ENCODE measurements at regions not wholly inside any gene's neighbourhood (a gene's known extent, or its start where the extent isn't known, plus 50 kb on each side); places are given as distances from the start of the nearest gene placed in this dataset.

GRCh38 chr5:143659599-143660238, 152.2 kb upstream of the HMHB1 start:
- no peak overlapping the region for H2BK120ac ChIP-seq (replicated peaks; ENCODE audit: low read depth, low read length)
- H2AFZ ChIP-seq (ENCODE audit: low read length) = no peak overlapping the region
- no peak overlapping the region for H3K14ac ChIP-seq (ENCODE audit: insufficient read length)
- POLR2A ChIA-PET (ENCODE audit: partially characterized antibody) = no interaction called here
- no peaks in the 10 kb centered on the region for H3K9me3 ChIP-seq (ENCODE audit: insufficient read depth in 2 of 2, low read depth in 1 of 2, low read length in 1 of 2)
- no peak overlapping the region for H4K8ac ChIP-seq (ENCODE audit: extremely low read depth, insufficient read depth, low read length)
- no peak overlapping the region for H3K18ac ChIP-seq (ENCODE audit: extremely low read depth, low read length)
- no peaks in the 10 kb centered on the region for H3K27me3 ChIP-seq (replicated peaks in 1 of 4; ENCODE audit: control insufficient read depth in 3 of 4, extremely low read depth in 1 of 4, insufficient read depth in 3 of 4, low read length in 3 of 4)
- H3K4me2 ChIP-seq (ENCODE audit: insufficient read depth in 1 of 2, low read depth in 2 of 2, low read length in 2 of 2) = no peak overlapping the region
- H2AK5ac ChIP-seq (ENCODE audit: low read depth, low read length) = no peak overlapping the region
- no peak overlapping the region for H3K4ac ChIP-seq (replicated peaks; ENCODE audit: insufficient read length, low read depth, low read length)
- H3K9ac ChIP-seq (replicated peaks in 1 of 4; ENCODE audit: extremely low read depth in 1 of 4, low read depth in 3 of 4, low read length in 3 of 4) = no peak overlapping the region
- no peaks in the 10 kb centered on the region for H3K79me2 ChIP-seq (ENCODE audit: control insufficient read depth in 1 of 2, insufficient read depth in 2 of 2, low read length in 2 of 2)
- CTCF ChIA-PET (ENCODE audit: partially characterized antibody) = no interaction called here
- no peak overlapping the region for H2BK20ac ChIP-seq (ENCODE audit: low read length)
- DNase-seq (ENCODE audit: low read depth in 1 of 2, low spot score in 2 of 2) (no peak), FAIRE-seq (no peak)
- no peak overlapping the region for H4K91ac ChIP-seq (replicated peaks; ENCODE audit: insufficient read length, low read length)
- no peak overlapping the region for H4K5ac ChIP-seq (ENCODE audit: insufficient read length, low read depth, low read length)
- H2BK15ac ChIP-seq (ENCODE audit: low read length) = no peak overlapping the region
- H3K23ac ChIP-seq (ENCODE audit: insufficient read length) = no peak overlapping the region
- no peak overlapping the region for H2BK5ac ChIP-seq (ENCODE audit: low read depth, low read length)
- H3K56ac ChIP-seq (replicated peaks; ENCODE audit: insufficient read length, low read depth, low read length) = no peak overlapping the region
- WGBS, 2 experiments (ENCODE audit: extremely low coverage in 1 of 2, insufficient coverage in 1 of 2, insufficient read length in 1 of 2, insufficient replicate concordance in 2 of 2, low coverage in 1 of 2, low lambda C conversion rate in 2 of 2, missing lambda C conversion rate in 1 of 2) = 89% methylated on average over 3 of the region's 3 CpGs; no CpG with 5 or more reads in 1 of the 2 experiments
- H3K27ac ChIP-seq (ENCODE audit: low read depth, low read length) = no peak overlapping the region
- no peak overlapping the region for H2BK12ac ChIP-seq (ENCODE audit: low read depth, low read length)
- H4K20me1 ChIP-seq (replicated peaks in 1 of 2; ENCODE audit: control insufficient read depth in 1 of 2, insufficient read depth in 2 of 2, low read length in 2 of 2) = no peaks in the 10 kb centered on the region
- no peaks in the 10 kb centered on the region for H3K79me1 ChIP-seq (ENCODE audit: low read depth, low read length)
- H3K23me2 ChIP-seq (ENCODE audit: low read depth, low read length) = no peaks in the 10 kb centered on the region
- H3K4me1 ChIP-seq (replicated peaks in 1 of 4; ENCODE audit: control insufficient read depth in 3 of 4, insufficient read depth in 4 of 4, low read length in 3 of 4) = no peaks in the 10 kb centered on the region
- H3K36me3 ChIP-seq (ENCODE audit: control insufficient read depth in 2 of 4, insufficient read depth in 4 of 4, low read length in 3 of 4) = no peaks in the 10 kb centered on the region
- no peak overlapping the region for H3K4me3 ChIP-seq (ENCODE audit: extremely low read depth in 1 of 4, insufficient read depth in 2 of 4, low read depth in 3 of 4, low read length in 4 of 4)
- TF ChIP-seq TBP (IDR thresholded peaks at IDR 0.05; ENCODE audit: low read depth, low read length) (no peak), EP300 (IDR thresholded peaks at IDR 0.05; ENCODE audit: borderline replicate concordance in 1 of 2, low read depth in 2 of 2, low read length in 2 of 2) (no peak), POU5F1 (IDR thresholded peaks at IDR 0.05; ENCODE audit: low read depth, low read length) (no peak), ATF3 (IDR thresholded peaks at IDR 0.05; ENCODE audit: insufficient read depth, low read depth, low read length) (no peak), TCF12 (IDR thresholded peaks at IDR 0.05; ENCODE audit: low read depth, low read length) (no peak), E2F6 (IDR thresholded peaks at IDR 0.05) (no peak), YY1 (IDR thresholded peaks at IDR 0.05; ENCODE audit: low read depth, low read length) (no peak), POLR2A (IDR thresholded peaks at IDR 0.05; ENCODE audit: control extremely low read depth in 1 of 2, low read depth in 2 of 2, low read length in 2 of 2) (no peak), BRCA1 (IDR thresholded peaks at IDR 0.05; ENCODE audit: low read depth, low read length) (no peak), BCL11A (IDR thresholded peaks at IDR 0.05; ENCODE audit: low read depth in 2 of 2, low read length in 2 of 2) (no peak), ASH2L (IDR thresholded peaks at IDR 0.05; ENCODE audit: low read length) (no peak), CBX8 (IDR thresholded peaks at IDR 0.05; ENCODE audit: borderline replicate concordance, low read depth, low read length) (no peak), RAD21 (IDR thresholded peaks at IDR 0.05 in 1 of 2, conservative IDR thresholded peaks at IDR 0.05 in 1 of 2; ENCODE audit: low read depth in 2 of 2, low read length in 2 of 2) (no peak), KDM1A (IDR thresholded peaks at IDR 0.05; ENCODE audit: borderline replicate concordance, low read length) (no peak)
